ENCODE measurements at regions not wholly inside any gene's neighbourhood (a gene's known extent, or its start where the extent isn't known, plus 50 kb on each side); places are given as distances from the start of the nearest gene placed in this dataset.

DNA sequence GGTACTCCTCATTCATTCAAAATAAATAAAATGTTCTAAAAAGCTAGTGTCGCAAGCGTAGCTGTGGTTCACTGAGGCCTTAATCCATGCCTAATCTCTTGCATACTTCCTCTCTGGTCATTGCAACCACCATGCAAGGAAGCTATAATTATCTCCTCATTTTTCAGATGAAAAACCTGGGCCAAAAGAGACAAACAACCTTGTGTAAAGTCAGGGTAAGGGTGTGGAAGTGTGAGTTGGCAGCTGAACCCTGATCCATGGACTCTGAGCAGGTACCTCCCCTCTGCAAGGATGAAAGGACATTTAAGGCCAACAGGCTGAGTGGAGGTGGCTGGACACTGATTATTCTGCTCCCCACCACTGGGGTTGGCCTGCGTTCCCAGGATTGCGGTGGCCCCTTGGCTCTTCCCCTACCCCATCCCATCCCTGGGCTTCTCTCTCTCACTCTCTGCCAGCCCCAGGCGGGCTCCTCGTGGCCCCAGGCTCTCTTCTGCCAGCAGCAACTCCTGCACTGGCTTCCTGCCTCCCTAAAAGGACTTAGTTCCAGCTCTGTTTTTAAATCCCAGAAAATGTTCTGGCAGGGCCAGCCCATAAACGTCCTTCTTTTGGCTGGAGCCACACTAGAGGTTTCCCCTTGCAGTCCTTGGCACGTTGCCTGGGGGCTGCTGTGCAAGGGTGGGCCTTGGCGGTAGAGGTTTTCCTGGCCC is 72.0 kb upstream of the AFF3 start:
- TF ChIP-seq, protein P1, sequence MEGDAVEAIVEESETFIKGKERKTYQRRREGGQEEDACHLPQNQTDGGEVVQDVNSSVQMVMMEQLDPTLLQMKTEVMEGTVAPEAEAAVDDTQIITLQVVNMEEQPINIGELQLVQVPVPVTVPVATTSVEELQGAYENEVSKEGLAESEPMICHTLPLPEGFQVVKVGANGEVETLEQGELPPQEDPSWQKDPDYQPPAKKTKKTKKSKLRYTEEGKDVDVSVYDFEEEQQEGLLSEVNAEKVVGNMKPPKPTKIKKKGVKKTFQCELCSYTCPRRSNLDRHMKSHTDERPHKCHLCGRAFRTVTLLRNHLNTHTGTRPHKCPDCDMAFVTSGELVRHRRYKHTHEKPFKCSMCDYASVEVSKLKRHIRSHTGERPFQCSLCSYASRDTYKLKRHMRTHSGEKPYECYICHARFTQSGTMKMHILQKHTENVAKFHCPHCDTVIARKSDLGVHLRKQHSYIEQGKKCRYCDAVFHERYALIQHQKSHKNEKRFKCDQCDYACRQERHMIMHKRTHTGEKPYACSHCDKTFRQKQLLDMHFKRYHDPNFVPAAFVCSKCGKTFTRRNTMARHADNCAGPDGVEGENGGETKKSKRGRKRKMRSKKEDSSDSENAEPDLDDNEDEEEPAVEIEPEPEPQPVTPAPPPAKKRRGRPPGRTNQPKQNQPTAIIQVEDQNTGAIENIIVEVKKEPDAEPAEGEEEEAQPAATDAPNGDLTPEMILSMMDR (IDR thresholded peaks at IDR 0.05), result peak in 1 of 4 donors; percentile 24
- TF ChIP-seq POLR2A (IDR thresholded peaks at IDR 0.05), result no peak
- Histone ChIP-seq H3K36me3 (no peaks in the 10 kb centered on the region), H3K27me3 (no peaks in the 10 kb centered on the region), H3K4me1 (peaks cover 0 to 29% (median 13%) of the 10 kb centered on the region in 4 donors), H3K27ac (peak overlapping the region; percentile 11 to 90 (median 83)), H3K4me3 (peak overlapping the region in 2 of 3 donors; percentile 7 to 19), H3K9me3 (no peaks in the 10 kb centered on the region)
- 8% methylated on average over 7 of the region's 9 CpGs for WGBS (ENCODE audit: insufficient coverage, low coverage, low lambda C conversion rate, missing lambda C conversion rate)
- intact Hi-C loops (cut with DNase I), result no loop called here
- DNase-seq, result peak; percentile 50 to 88 (median 84)
- ATAC-seq, result peak; percentile 77 to 91 (median 87)

DNA sequence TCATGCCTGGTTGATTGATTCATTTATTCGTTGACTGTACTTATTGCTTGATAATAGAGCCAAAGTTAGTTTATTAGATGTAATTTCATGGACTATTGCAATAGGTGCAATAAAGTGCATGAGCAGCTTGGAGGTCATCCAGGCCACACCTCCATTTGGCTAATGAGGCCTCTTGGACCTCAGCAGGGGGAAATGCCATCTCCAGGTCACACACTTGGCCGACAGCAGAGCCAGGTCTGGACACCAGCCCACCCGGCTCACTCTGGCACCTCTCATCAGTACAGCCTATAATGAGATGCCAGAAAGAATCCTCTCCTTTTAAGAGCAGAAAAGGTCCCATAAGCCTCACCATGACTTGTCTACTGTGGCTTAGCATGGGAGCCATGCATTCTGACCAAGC is 71.2 kb upstream of the AFF3 start:
- intact Hi-C loops (cut with DNase I), result no loop called here
- Histone ChIP-seq H3K27ac (peak overlapping the region in 2 of 3 donors; percentile 83 to 90), H3K9me3 (no peaks in the 10 kb centered on the region), H3K27me3 (no peaks in the 10 kb centered on the region), H3K4me1 (peaks cover 0 to 29% (median 13%) of the 10 kb centered on the region in 4 donors), H3K4me3 (no peak overlapping the region), H3K36me3 (no peaks in the 10 kb centered on the region)
- 5% methylated on average over 2 of the region's 3 CpGs for WGBS (ENCODE audit: insufficient coverage, low coverage, low lambda C conversion rate, missing lambda C conversion rate)
- DNase-seq (peak; percentile 75 to 94 (median 91)), ATAC-seq (peak; percentile 80 to 82 (median 81))
- TF ChIP-seq, protein P1 (IDR thresholded peaks at IDR 0.05), result no peak
- TF ChIP-seq POLR2A (IDR thresholded peaks at IDR 0.05), result no peak

DNA sequence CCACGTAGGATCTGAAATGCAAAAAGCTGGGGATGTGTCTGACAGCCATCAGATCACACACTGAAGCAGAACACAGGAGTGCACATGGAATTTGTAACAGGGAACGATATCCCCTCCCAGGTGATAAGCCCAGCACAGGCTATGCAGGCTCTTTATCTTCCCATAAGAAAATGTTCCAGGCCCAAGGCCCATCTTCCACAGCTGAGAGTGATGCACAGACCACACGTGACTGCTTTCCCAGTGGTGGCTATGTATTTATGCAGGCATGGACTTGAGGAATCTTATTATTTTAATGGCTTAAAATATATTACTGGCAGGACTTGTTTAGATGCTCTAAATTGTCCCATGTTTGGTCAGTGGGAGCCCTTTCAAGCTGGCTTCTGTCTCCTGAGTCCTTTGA is 70.5 kb upstream of the AFF3 start:
- H3K36me3 ChIP-seq, result no peaks in the 10 kb centered on the region
- no peaks in the 10 kb centered on the region for H3K27me3 ChIP-seq
- intact Hi-C loops (cut with DNase I), result no loop called here
- no peak for DNase-seq
- peaks cover 0 to 29% (median 13%) of the 10 kb centered on the region in 4 donors for H3K4me1 ChIP-seq
- H3K4me3 ChIP-seq, result no peak overlapping the region
- TF ChIP-seq, protein P1 (IDR thresholded peaks at IDR 0.05), result no peak
- no peak for TF ChIP-seq POLR2A (IDR thresholded peaks at IDR 0.05)
- no CpG with 5 or more reads among the region's 3 CpGs for WGBS (ENCODE audit: insufficient coverage, low coverage, low lambda C conversion rate, missing lambda C conversion rate)
- peak overlapping the region in 1 of 3 donors; percentile 90 for H3K27ac ChIP-seq
- H3K9me3 ChIP-seq, result no peaks in the 10 kb centered on the region
- ATAC-seq, result no peak

DNA sequence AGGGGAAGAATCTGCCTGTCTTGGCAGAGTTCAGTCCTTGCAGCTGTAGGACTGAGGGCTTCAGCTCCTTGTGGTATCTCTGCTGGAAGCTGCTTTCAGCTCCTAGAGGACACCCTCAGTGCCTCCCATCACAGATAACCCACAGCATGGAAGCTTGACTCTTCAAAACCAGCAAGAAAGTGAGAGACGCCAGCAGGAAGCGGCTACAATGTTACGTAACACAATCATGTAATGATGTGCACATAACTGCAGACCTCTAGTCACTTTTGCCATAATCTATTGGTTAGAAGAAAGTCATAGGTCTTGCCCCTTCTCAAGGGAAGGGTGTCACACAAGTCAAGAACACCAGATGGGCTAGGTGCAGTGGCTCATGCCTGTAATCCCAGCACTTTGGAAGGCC is 69.1 kb upstream of the AFF3 start:
- Histone ChIP-seq H3K27me3 (no peaks in the 10 kb centered on the region), H3K4me3 (no peak overlapping the region), H3K4me1 (peaks cover 0 to 29% (median 13%) of the 10 kb centered on the region in 4 donors), H3K36me3 (no peaks in the 10 kb centered on the region), H3K27ac (no peak overlapping the region), H3K9me3 (no peaks in the 10 kb centered on the region)
- TF ChIP-seq, protein P1 (IDR thresholded peaks at IDR 0.05), result no peak
- no peak for TF ChIP-seq POLR2A (IDR thresholded peaks at IDR 0.05)
- no peak for ATAC-seq
- WGBS (ENCODE audit: insufficient coverage, low coverage, low lambda C conversion rate, missing lambda C conversion rate), result 63% methylated on average over 3 of the region's 3 CpGs
- DNase-seq, result no peak
- intact Hi-C loops (cut with DNase I), result no loop called here
